WI38 (cell line): ENCODE measurements at regions not wholly inside any gene's neighbourhood (a gene's known extent, or its start where the extent isn't known, plus 50 kb on each side); places are given as distances from the start of the nearest gene placed in this dataset.

ENCODE experiments used
- H3K4me3 ChIP-seq: 2 replicates; pipeline ENCODE4 v1.5.1; 2011; ENCODE audit warnings: low read depth, mild to moderate bottlenecking, control low read depth, low read length
- CTCF ChIP-seq: IDR thresholded peaks from 2 replicates; pipeline ENCODE4 v1.5.1; 2012; ENCODE audit warnings: low read depth, mild to moderate bottlenecking, control low read depth, low read length

GRCh38 chr2:237190966-237191713, 105.5 kb downstream of the COPS8 start:
- TF ChIP-seq CTCF: no peak
- H3K4me3 ChIP-seq: no peak overlapping the region

DNA sequence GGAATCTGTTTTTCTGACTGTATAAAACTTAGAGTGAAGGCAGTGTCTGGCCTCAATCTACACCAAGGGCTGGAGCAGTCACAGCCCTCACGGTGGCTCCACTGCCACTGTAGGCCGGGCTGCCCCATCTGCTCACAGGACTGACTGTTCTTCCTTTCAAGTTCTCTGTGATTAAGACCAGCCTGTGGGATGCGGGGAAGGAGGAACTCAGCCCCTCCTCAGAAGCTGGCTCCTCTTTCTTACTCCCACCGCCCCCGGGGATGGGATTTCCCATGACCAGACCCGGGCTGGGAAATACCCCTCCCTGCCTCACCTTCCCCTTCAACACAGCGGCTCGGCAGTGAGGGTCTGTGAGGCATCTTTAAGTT, 106.0 kb downstream of the COPS8 start:
- TF ChIP-seq CTCF: no peak
- no peak overlapping the region for H3K4me3 ChIP-seq

DNA sequence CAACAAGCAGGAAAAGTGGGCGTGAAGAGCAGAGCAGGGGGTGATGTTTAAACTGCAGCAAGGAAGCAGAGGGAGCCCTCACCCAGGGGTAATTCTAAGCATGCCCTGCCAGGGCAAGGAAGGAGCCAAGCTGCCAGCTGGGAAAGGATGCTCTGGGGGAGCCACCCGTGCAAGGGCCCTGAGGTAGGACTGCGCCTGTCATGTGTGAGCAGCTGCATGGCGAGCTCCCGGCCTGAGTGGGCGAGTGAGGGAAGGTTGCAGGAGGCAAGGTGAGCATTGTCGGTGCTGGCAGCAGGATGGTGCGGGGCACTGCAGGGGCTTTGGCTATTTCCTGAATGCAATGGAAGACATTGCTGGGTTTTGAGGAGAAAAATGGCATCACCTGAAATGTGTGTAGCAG, 107.2 kb downstream of the COPS8 start:
- no peak overlapping the region for H3K4me3 ChIP-seq
- no peak for TF ChIP-seq CTCF

DNA sequence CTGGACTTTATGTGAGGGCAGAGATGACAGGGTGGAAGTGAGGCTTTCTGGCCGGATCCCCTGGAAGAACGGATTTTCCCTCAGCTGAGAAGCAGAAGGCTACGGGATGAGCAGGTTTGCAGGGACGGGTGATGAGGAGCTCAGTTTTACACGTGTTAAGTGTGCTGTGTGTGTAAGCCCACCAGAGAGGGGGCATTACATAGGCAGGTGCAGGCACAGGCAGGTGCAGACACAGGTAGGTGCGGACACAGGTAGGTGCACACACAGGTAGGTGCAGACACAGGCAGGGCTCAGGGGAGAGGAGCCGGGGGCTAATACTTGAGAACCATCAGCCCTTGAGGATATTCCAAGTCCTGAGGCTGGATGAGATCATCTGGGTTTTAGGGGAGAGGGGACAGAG, 107.7 kb downstream of the COPS8 start:
- no peak overlapping the region for H3K4me3 ChIP-seq
- TF ChIP-seq CTCF: no peak

DNA sequence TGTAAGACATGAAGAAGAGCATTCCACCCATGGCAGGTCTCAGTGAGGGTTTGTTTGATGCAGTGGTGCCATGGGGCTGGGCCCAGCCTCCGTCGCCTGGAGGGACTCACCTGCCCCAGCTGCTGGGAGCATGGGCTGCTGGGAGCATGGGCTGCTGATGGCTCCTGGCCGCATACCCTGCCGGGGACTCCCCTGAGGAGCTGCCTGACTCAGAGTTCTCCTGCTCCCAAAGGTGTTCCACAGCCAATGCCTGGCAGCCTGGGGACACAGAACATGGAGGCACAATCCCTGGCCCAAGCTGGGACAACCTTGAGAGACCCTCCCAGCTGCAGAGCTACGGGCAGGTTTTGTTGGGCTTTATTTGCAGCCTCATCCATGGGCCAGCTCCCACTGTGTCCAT, 108.4 kb downstream of the COPS8 start:
- TF ChIP-seq CTCF: no peak
- H3K4me3 ChIP-seq: no peak overlapping the region

GRCh38 chr2:237194906-237195305, 109.2 kb downstream of the COPS8 start:
- no peak for TF ChIP-seq CTCF
- H3K4me3 ChIP-seq: no peak overlapping the region

DNA sequence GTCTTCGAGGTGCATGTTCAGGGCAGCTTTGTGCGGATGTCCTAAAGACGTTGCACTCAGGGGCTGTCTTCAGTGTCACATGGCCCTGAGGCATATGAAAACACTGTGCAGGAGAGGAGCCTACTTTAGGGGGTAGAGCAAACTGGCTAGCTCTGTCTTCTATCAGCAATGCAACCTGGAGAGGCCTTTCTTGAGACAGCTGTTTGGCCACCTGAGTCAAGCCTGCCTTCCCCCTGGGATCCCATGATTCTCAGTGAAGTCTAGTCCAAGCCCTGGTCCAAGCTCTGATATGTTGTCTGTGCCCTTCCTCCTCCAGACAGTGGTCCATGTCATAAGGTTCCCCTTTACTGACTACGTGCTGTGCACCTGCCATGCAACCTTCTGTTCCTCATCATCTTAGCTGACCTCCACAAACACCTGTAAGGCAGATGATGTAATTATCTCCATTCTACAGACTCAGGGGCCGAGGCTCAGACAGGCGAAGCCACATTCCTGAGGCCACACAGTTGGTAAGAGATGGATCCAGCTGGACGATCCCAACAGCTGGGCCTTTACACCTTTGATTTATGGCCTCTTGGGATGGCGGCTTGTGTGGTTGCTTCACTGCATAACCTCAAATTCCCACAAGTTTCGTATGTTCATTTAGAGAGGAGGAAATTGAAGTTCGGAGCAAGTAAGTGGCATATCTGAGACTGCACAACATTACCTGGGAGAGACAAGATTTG, 109.9 kb downstream of the COPS8 start:
- no peak overlapping the region for H3K4me3 ChIP-seq
- TF ChIP-seq CTCF: no peak
